Breast epithelium (tissue), 3 donors: ENCODE measurements at regions not wholly inside any gene's neighbourhood (a gene's known extent, or its start where the extent isn't known, plus 50 kb on each side); places are given as distances from the start of the nearest gene placed in this dataset.

Experiments used
- CTCF ChIP-seq, 3 donors: fragments of 450-650 bp; IDR thresholded peaks; one replicate each; pipeline ENCODE4 v1.5.1; 2016 to 2017; ENCODE audit warnings: antibody characterized with exemption in 3 of 3, mild to moderate bottlenecking in 3 of 3, moderate library complexity in 3 of 3
- POLR2A ChIP-seq: fragments of 450-650 bp; IDR thresholded peaks from one replicate; pipeline ENCODE4 v1.6.1; 2016; ENCODE audit warnings: antibody characterized with exemption, mild to moderate bottlenecking, moderate library complexity

GRCh38 chr16:88289001-88289400, 93.8 kb upstream of the ZNF469 start:
- TF ChIP-seq CTCF (IDR thresholded peaks at IDR 0.05): no peak
- TF ChIP-seq POLR2A: no peak
